ENCODE measurements at regions not wholly inside any gene's neighbourhood (a gene's known extent, or its start where the extent isn't known, plus 50 kb on each side); places are given as distances from the start of the nearest gene placed in this dataset.

DNA sequence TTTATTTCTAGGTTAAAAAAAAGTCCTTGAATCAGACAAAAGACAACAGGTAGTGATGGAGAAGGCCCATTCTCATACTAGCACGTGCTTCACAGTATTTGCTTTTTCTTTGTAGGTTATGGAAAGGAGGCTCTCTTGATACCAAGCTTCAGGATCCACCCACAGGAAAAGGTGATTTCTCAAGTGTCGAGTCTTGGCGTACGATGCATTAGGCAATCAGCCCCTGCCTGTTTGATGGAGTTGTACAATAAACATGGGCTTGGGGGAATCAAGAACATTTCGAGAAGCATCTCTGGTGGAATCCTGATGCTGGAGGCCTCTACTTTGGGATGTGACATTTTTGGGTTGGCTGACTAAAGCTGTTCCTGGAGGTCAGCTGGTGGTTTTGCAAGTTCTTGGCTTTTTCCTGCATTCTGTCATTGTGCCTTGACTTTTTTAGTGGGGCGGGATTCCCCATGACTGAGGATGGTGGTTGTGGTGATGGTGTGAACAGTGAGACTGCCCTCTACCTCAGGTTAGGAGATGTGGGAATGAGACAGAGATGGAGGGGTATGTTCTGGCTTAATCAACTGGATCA, 231.5 kb upstream of the SPRED2 start:
- in situ Hi-C loops (cut with HindIII; ENCODE audit: low sequenced_read_pairs), result loop anchor here (10.0 kb wide), 1 partner anchor 69 kb away; no protein-coding TSS in a partner anchor

DNA sequence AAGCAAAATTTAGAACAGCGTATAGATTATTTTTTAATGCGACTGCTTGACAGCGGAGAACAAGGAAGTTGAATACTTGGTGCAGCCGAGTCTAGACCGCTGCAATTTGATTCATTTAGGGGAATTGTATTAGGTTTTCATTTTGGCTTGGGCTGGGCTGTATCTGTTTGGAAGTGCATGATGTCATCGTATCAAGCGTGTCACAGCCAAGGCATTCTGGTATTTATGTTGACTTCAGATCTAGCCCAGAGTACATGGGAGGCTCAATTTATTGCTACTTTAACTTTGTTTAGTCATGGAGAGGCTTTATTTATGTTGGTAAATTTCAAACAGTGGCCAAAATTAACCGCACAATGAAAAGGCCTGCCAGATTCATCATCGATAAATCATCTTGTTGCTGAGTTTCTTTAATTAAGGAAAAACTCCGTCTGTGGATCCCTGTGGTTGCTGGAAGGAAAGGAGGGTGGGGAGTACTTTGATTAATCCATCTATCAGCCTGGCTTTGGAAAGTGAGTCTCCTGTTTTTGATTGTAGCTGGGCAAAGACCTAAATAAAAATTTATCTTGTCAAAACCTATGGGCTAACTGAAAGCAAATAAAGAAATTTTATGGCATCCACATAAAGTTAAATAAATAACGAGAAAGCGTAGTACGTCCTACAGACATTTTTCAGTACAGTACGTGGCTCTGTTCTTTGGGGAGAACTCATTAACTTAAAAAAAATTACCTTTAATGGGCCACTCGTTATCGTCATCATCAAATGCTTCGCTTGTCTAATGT, 230.4 kb upstream of the SPRED2 start:
- in situ Hi-C loops (cut with HindIII; ENCODE audit: low sequenced_read_pairs), result loop anchor here (10.0 kb wide), 1 partner anchor 68 kb away; no protein-coding TSS in a partner anchor

DNA sequence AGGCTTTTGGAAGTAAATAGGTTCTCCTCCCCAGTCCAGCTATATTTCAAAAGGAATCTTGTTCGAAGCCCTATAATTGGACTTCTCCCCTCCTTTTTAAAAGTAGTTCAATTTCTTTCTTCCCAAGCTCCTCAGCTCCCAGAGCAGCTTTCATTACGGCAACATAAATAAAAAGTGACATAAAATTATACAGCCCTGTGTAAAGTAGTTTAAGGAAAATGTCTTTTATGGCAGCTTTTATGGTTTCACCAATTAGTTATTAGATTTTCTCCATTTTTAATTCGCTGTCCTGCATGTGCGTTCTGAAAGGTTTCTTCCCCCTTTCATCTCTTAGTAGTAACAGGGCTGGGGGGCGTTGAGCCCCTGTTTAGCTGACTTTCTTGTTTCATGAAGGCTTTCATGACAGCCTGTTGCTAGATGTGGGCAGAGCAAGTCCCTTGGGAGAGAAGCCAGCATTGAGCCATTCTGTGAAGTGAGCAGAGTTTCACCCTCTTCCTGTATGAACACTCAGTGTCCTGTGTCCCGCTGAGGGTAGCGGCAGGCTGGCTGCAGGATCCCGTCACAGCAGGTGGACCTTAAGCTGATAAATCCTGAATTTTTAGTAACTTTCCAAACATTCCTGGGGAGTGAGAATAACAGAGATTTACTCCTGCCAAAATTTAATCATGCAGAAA, 229.7 kb upstream of the SPRED2 start:
- in situ Hi-C loops (cut with HindIII; ENCODE audit: low sequenced_read_pairs), result loop anchor here (10.0 kb wide), 1 partner anchor 67 kb away; no protein-coding TSS in a partner anchor

DNA sequence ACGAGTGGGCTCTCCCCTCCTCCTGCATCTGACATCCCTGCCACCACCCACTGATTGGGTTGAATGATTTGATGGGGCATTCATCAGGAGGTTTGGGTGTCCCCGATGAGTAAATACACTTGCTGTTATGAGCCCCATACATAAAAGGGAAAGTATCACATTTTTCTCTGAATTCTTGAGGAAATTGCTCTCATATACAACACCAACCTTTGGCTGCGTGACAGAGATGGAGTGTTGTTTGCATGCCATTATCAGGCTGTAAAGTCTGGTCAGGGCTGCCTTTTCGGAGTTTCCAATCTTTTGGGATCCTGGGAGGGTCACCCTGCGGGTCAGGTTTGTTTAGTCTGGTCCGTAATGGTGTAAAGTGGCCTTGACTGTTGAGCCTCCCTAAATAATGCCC, 227.9 kb upstream of the SPRED2 start:
- in situ Hi-C loops (cut with HindIII; ENCODE audit: low sequenced_read_pairs), result loop anchor here (10.0 kb wide), 1 partner anchor 66 kb away; no protein-coding TSS in a partner anchor

DNA sequence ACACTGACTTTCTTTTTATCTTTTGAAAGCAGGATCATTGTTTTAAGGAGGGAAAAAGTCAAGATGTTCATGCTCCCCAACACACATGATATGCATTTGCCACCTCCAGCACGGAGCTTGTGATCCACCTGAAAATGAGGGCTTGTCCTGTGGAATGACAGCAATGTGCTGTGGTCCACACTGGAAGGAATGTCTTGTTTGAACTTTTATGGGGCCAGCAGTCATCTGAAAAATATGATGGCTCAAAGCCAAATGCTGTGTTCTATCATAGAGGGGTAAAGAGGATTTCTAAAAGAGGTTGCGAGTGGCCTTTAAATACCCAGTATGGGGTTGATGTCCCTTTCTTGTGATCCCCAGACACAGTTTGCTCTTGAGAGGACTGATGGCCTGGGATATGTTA, 226.5 kb upstream of the SPRED2 start:
- in situ Hi-C loops (cut with HindIII; ENCODE audit: low sequenced_read_pairs), result no loop called here

DNA sequence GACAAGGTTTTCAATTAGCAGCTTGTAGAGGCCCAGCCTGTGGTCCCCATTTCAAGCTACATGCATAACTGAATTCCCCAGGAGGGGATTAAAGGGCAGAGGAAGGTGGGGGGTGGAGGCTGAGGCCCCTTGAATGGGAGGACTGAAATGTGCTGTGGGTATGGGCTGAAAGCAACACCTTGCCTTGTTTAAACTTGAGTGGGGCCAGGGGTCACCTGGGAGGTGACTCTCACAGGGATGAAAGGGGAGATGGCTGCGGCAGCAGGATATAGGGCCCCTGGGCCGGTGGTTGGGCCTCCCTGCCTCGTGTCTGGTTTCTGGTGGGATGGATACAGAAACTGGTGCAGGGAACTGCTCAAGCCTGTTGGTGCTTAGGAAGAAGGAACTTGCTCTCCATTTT, 225.9 kb upstream of the SPRED2 start:
- in situ Hi-C loops (cut with HindIII; ENCODE audit: low sequenced_read_pairs), result no loop called here

DNA sequence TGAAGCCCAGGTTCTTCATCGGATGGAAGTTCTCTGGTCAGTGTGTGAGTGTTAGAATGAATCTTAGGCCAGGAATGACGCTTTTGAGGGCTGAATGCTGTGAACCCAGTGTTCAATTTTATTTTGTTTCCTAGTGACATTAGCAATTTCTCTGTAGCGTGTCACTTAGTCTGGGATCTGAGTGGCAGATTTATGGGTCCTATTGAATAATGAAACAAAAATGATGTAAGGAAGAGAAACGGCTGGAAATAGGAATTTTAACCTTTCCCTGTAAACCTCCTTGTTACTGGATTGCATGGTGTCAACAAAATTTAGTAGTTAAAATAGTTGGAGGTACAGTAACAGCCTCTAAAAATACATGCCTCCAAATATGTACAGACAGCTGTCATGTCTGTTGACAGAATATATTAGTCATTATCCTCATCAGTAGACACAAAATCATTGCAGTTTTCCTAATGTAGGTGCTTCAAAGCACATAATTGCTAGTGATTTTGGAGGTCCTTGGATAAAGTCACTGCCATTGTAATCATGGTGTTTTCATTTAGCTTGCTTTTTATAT, 223.8 kb upstream of the SPRED2 start:
- in situ Hi-C loops (cut with HindIII; ENCODE audit: low sequenced_read_pairs), result no loop called here

DNA sequence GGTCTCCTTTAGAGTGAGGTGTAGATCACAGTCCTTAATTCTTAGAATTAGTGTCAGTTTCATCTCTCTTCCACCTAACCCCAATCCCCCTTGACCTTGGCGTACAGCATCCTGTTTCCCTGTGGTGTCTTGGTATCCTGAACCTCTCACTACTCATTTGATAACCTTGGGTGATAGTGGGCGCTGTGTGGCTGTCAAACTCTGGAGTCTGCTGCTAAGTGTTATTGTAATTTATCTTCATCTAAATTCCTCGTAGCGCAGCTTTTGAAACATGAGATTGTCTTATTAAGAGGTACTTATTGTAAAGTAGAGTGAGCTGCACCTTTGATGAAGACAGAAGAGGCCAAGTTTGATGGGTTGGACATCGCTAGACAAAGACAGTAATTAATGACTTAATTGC, 222.6 kb upstream of the SPRED2 start:
- in situ Hi-C loops (cut with HindIII; ENCODE audit: low sequenced_read_pairs), result no loop called here

DNA sequence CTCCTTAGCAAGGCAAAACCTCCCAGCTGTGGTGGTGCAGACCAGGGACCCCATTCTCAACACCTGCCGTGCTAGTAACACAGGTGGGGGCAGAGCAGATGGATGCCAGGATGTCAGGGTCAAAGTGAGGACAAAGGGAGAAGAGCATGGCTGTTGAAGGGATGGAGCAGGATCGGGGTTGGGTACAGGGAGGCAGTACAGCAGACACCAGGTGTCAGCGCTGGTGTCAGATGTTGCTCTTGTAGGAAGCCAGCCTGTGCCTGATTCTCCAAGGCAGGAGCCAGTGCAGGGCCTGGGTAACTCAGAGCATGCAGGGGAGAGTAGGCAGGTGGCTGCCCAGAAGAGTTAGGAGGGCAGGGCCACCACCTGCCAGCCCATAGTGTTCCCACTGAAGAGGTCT, 222.1 kb upstream of the SPRED2 start:
- in situ Hi-C loops (cut with HindIII; ENCODE audit: low sequenced_read_pairs), result no loop called here

DNA sequence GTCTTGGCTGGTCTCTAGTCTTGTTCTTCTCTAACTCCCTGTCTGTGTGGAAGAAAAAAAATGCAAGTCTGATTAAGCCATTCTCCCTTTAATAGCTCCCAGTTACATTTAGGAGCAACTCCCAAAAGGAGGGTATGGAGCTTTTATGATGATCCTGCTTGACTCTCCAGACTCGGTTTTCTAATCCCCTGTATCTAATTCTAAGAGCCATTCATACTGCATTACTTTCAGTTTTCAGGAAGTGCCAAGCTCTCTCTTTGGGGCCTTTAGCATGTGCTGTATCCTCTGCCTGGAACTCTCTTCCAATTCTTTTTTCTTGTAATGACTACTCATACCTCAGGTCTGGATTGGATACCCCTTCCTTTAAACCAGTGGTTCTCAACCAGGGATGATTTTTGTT, 219.7 kb upstream of the SPRED2 start:
- in situ Hi-C loops (cut with HindIII; ENCODE audit: low sequenced_read_pairs), result no loop called here

DNA sequence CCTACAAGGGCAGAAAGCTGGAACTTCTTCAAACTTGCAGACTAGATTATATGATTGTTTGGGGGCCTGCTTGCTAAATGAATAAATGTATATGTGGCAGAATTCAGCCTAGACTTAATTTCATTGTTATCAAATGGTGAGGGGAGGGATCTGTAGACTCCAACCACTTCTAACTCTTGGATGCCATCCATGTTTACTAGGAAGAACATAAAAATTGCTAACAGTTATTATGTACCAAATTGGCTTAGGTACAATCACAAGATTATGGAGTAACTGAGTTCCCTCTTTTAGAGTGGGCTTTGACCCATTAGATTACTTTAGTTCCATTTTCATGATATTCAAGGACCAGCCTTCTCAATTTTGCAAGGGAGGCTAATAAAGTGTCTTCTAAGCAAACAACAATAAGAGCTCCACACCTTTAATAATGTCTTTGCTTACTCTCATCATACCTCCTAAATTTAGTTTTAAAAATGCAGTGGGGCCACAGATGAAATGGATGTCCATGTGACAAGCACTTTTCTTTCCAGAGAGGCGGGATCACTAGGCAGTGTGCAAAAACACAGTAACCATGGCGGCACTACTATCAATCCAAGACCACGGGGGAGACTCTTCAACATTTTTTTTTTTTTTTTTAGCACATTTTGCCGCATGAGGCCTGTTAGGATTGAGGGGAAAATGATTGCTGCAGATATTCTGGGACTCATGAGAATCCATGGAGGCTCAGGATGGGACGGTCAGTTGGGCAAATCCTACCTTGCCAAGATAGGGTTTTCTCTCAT, 217.6 kb upstream of the SPRED2 start:
- in situ Hi-C loops (cut with HindIII; ENCODE audit: low sequenced_read_pairs), result no loop called here

DNA sequence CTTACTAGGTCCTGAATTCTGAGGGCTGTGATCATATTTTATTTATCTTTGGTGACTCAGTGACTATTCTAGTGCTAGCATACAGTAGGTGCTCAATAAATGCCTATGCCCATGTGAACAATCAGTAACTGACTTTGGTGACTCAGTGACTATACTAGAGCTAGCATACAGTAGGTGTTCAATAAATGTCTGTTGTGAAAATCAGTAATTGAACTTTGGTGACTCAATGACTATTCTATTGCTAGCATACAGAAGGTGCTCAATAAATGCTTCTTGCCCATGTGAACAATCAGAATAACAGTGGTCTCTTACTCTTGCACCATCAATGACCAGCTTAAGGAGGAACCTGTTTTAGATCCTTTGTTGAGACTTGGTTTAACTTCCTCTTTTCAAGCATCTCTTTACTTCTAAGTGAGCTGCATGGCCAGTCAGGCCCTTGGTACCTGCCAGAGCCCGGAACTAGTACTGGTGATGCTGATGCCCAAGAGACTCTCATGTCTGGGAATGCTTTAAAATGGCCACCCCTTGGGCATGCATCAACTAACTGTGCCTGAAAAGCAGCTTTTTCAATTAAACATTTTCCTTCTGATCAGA, 214.9 kb upstream of the SPRED2 start:
- in situ Hi-C loops (cut with HindIII; ENCODE audit: low sequenced_read_pairs), result no loop called here

DNA sequence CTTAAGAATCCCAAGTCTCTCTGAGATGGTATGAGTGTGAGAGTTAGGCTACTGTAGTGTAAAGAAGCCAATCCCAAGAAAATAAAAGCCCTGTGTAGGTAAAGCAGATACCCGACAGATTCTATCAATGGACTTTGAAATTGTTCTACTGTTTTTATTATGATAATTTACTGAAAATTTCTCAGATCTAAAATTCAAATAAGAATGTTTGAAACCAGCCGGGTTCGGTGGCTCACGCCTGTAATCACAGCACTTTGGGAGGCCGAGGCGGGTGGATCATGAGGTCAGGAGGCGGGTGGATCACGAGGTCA, 208.3 kb upstream of the SPRED2 start:
- in situ Hi-C loops (cut with HindIII; ENCODE audit: low sequenced_read_pairs), result no loop called here

DNA sequence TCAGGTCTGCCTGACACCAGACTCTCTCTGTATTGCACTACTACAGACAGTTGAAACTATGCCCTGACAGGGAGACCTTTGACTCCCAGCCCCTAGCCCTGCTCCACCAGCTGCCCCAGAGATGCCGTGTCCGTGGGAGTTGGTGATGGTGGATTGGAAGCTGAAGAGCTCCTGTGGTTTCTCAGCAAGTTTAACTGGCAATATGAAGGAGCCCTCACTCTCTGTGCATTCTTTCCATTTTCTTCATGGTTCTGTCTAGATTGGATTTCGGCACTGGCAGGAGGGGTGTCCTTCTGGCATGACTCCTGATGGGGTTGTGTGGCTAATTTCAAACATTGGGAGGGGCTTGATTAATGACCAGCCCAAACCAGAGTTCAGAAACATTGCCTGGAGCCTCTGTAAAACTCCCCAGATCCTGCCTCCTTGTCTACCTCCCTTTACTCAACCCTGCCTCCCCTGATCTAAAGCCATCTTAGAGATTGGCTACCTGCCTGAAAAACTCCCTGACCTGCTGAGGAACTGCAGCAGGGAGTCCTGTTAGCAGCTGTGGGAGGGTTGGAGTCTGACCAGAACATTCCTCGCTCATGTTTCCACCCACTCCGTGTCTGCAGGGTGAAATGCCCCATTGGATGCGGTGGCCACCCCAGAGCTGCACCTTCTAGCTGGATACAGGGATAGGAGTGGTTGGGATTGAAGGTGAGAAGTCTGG, 206.9 kb upstream of the SPRED2 start:
- in situ Hi-C loops (cut with HindIII; ENCODE audit: low sequenced_read_pairs), result no loop called here

DNA sequence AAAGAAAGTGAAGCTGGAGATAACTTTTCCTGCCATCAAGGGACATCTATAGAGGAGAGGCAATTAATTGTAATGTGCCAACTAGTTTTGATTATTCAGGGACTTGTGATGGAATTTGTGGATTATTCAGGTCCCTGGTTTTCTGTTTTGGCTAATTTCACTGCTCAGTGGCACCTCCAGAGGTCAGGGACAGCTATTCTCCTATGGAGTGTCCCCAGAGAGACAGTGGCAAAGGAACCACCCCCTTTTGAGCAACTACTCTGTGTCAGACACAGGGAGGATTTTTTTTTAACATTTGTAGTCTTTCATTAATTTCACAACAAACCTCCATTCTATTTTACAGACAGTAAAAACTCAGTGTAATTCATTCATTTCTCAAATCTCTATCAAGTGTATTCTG, 206.0 kb upstream of the SPRED2 start:
- in situ Hi-C loops (cut with HindIII; ENCODE audit: low sequenced_read_pairs), result no loop called here

DNA sequence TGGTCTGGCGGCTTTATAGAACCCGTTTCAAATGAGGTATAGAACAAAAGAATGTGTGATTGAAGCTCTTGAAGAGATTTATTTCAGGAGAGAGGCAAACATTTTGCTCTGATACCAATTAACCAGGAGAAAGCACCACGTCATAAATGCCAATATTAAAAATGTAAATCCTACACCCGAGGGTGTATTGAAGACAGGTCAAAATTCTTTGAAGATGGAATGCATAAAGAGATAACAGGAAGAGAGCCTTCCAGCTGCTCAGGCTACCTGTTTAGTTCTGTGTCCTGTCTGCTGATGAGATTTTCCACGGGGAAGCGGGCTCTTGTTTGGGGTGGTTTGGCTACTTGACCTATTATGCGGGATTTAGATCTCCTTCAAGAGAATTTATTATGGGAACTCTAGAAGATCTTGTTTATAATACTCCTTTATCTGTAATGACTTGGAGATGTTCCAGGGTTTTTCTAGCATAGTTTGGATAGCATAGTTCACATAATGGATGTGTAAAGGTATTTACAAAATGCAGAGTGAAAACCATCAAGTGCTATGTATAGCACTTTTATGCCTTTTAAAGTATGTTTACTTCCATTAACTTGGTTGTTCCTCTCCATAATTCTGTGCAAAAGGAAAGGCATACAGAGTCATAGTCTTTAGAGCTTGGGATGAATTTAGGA, 204.5 kb upstream of the SPRED2 start:
- in situ Hi-C loops (cut with HindIII; ENCODE audit: low sequenced_read_pairs), result no loop called here

DNA sequence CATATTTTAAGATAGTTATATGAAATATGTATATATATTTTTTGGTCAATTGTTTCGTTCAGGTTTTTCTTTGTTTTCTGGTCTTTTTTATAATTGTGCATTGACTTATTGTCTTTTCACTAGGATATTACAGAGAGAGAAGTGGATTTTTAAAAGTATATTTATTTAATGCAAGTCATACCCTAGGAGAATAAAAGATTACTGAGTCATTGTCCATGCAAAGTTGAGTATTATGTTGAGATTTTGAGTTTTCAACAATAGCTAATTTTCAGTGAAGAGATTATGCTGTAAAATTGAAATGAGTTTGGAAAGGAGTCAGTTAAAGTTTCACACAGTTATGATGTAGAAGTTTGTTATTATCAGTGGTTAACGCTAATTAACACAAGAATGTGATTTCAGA, 203.6 kb upstream of the SPRED2 start:
- in situ Hi-C loops (cut with HindIII; ENCODE audit: low sequenced_read_pairs), result no loop called here

DNA sequence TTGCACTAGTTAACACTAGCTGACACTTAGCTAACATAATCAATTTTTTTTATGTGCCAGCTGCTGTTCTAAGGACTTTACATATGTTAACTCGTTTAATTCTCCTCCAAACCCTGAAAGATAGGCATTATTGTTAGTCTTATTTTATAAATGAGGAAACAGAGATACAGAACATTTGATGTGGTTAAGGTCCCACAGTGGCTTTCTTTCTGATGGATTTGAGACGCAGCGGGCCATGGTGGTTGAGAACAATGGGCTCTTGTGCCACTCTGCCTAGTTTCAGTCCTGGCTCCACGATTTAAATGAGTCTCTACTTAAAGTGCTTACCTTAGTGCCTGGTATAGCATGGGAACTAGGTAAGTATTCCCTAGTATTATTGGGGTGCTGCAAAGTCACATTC, 201.9 kb upstream of the SPRED2 start:
- in situ Hi-C loops (cut with HindIII; ENCODE audit: low sequenced_read_pairs), result no loop called here

DNA sequence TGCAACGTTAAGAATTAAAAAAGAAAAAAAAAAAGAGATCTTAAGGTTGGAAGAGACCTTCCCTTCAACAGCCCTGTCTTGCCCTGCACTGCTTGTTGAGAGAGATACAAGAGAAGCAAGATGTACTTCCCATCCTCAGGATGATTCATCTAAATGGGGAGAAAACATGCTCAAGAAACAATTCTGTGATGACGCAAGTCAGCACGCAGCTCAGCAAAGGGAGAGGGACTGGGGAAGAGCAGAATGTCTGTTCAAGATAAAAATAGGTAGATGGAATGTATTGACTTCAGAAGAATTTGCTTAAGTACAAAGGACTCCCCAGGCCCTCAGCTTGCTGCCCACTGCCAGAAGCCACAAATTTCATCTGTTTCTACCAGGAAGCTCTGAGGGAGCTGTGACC, 198.2 kb upstream of the SPRED2 start:
- in situ Hi-C loops (cut with HindIII; ENCODE audit: low sequenced_read_pairs), result no loop called here

DNA sequence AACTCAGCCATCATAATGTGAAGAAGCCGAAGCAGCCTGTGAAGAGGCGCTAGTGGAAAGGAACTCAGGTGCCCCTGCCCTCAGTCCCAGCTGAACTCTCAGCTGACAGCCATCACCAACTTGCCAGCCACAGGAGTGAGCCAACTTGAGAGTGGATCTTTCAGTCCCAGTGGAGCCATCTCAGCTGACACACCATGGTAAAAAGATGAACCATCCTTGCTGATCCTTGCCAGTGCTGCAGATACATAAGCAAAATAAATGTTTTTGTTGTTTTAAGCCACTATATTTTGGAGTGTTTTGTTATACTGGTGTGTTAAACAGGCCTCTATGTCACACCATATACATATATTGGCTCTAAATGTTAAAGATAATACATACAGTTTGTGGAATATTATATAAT, 195.8 kb upstream of the SPRED2 start:
- in situ Hi-C loops (cut with HindIII; ENCODE audit: low sequenced_read_pairs), result no loop called here

Measured in DLD1 (cell line).